ENCODE measurements at regions not wholly inside any gene's neighbourhood (a gene's known extent, or its start where the extent isn't known, plus 50 kb on each side); places are given as distances from the start of the nearest gene placed in this dataset.

- TF ChIP-seq CTCF (IDR thresholded peaks at IDR 0.05) (no peak), POLR2A (IDR thresholded peaks at IDR 0.05) (no peak)
- Histone ChIP-seq H3K27ac (no peak overlapping the region), H3K9me3 (replicated peaks in 1 of 3) (peaks cover 0 to 10% (median 0%) of the 10 kb centered on the region in 3 donors), H3K36me3 (replicated peaks in 1 of 2) (no peaks in the 10 kb centered on the region), H3K4me3 (no peak overlapping the region), H3K27me3 (no peaks in the 10 kb centered on the region), H3K4me1 (replicated peaks in 1 of 2) (no peaks in the 10 kb centered on the region)
- no peak for DNase-seq
- intact Hi-C loops (cut with DNase I), result no loop called here
- 56 to 84% (median 67%) methylated on average over 1 of the region's 1 CpG for WGBS, 4 donors
Observed at GRCh38 chr7:81648716-81649115, 121.1 kb downstream of the HGF start.

GRCh38 chr7:81645435-81645834, 124.4 kb downstream of the HGF start:
- no peak for TF ChIP-seq POLR2A (IDR thresholded peaks at IDR 0.05)
- no peak for TF ChIP-seq CTCF (IDR thresholded peaks at IDR 0.05)
- H3K9me3 ChIP-seq (replicated peaks in 1 of 3), result no peaks in the 10 kb centered on the region
- H3K36me3 ChIP-seq (replicated peaks in 1 of 2), result no peaks in the 10 kb centered on the region
- no peak overlapping the region for H3K27ac ChIP-seq
- H3K4me1 ChIP-seq (replicated peaks in 1 of 2), result no peaks in the 10 kb centered on the region
- no peak for DNase-seq
- H3K4me3 ChIP-seq, result no peak overlapping the region
- no peaks in the 10 kb centered on the region for H3K27me3 ChIP-seq
- 87 to 94% (median 91%) methylated on average over 5 of the region's 5 CpGs for WGBS, 4 donors
- intact Hi-C loops (cut with DNase I), result no loop called here

GRCh38 chr7:81641873-81642272, 128.0 kb downstream of the HGF start:
- Histone ChIP-seq H3K27me3 (no peaks in the 10 kb centered on the region), H3K36me3 (replicated peaks in 1 of 2) (no peaks in the 10 kb centered on the region), H3K4me1 (replicated peaks in 1 of 2) (no peaks in the 10 kb centered on the region), H3K27ac (no peak overlapping the region), H3K9me3 (replicated peaks in 1 of 3) (no peaks in the 10 kb centered on the region), H3K4me3 (no peak overlapping the region)
- no peak for TF ChIP-seq POLR2A (IDR thresholded peaks at IDR 0.05)
- 84 to 93% (median 87%) methylated on average over 2 of the region's 2 CpGs for WGBS, 4 donors
- no peak for DNase-seq
- intact Hi-C loops (cut with DNase I), result no loop called here

GRCh38 chr7:81638198-81638597, 131.6 kb downstream of the HGF start:
- intact Hi-C loops (cut with DNase I), result no loop called here
- Histone ChIP-seq H3K4me1 (replicated peaks in 1 of 2) (no peaks in the 10 kb centered on the region), H3K27me3 (no peaks in the 10 kb centered on the region), H3K9me3 (replicated peaks in 1 of 3) (no peaks in the 10 kb centered on the region), H3K27ac (no peak overlapping the region), H3K4me3 (no peak overlapping the region), H3K36me3 (replicated peaks in 1 of 2) (no peaks in the 10 kb centered on the region)
- no peak for DNase-seq
- no peak for TF ChIP-seq POLR2A (IDR thresholded peaks at IDR 0.05)
- TF ChIP-seq CTCF (IDR thresholded peaks at IDR 0.05), result no peak
- 58 to 68% (median 63%) methylated on average over 5 of the region's 5 CpGs for WGBS, 4 donors

GRCh38 chr7:81637534-81637933, 132.3 kb downstream of the HGF start:
- no peak for TF ChIP-seq CTCF (IDR thresholded peaks at IDR 0.05)
- no peak for TF ChIP-seq POLR2A (IDR thresholded peaks at IDR 0.05)
- DNase-seq, result no peak
- 92 to 100% (median 96%) methylated on average over 1 of the region's 1 CpG for WGBS, 4 donors

More at GRCh38 chr7:81637534-81637933, 132.3 kb downstream of the HGF start:
- Histone ChIP-seq H3K27me3 (no peaks in the 10 kb centered on the region), H3K36me3 (replicated peaks in 1 of 2) (no peaks in the 10 kb centered on the region), H3K9me3 (replicated peaks in 1 of 3) (no peaks in the 10 kb centered on the region), H3K4me3 (no peak overlapping the region), H3K27ac (no peak overlapping the region), H3K4me1 (replicated peaks in 1 of 2) (no peaks in the 10 kb centered on the region)
- intact Hi-C loops (cut with DNase I), result no loop called here

Measured in adrenal gland (tissue), 9 donors.